Breast epithelium (tissue), 3 donors: ENCODE measurements at regions not wholly inside any gene's neighbourhood (a gene's known extent, or its start where the extent isn't known, plus 50 kb on each side); places are given as distances from the start of the nearest gene placed in this dataset.

Experiments
- CTCF ChIP-seq, 3 donors: fragments of 450-650 bp; IDR thresholded peaks; one replicate each; pipeline ENCODE4 v1.5.1; 2016 to 2017; ENCODE audit warnings: antibody characterized with exemption in 3 of 3, mild to moderate bottlenecking in 3 of 3, moderate library complexity in 3 of 3
- POLR2A ChIP-seq: fragments of 450-650 bp; IDR thresholded peaks from one replicate; pipeline ENCODE4 v1.6.1; 2016; ENCODE audit warnings: antibody characterized with exemption, mild to moderate bottlenecking, moderate library complexity
- POLR2AphosphoS5 ChIP-seq, 3 donors: sonication (generic); formaldehyde crosslinking; IDR thresholded peaks; one replicate each; pipeline ENCODE4 v1.6.1; 2017; ENCODE audit warnings: antibody characterized with exemption in 3 of 3

GRCh38 chr11:110772863-110773262 lies 60.6 kb upstream of the ARHGAP20 start:
- TF ChIP-seq CTCF (IDR thresholded peaks at IDR 0.05) (no peak), POLR2A (no peak), POLR2AphosphoS5 (IDR thresholded peaks at IDR 0.05) (no peak)
